Subcutaneous abdominal adipose tissue (tissue), 5 donors: ENCODE measurements at regions not wholly inside any gene's neighbourhood (a gene's known extent, or its start where the extent isn't known, plus 50 kb on each side); places are given as distances from the start of the nearest gene placed in this dataset.
"Not testable (repeated sequence)": the region's sequence is repeated elsewhere in the genome, so short reads cannot be mapped to it uniquely, and the experiment has no call there.

ENCODE experiments used
- H3K27ac ChIP-seq: one replicate; pipeline ENCODE4 v1.7.0; 2013; ENCODE audit warnings: low read depth, mild to moderate bottlenecking, inconsistent platforms, low read length, moderate library complexity
- H3K27me3 ChIP-seq, 5 donors: one replicate each; pipeline ENCODE4 v1.7.0; 2013; ENCODE audit warnings: low read length in 5 of 5, inconsistent platforms in 1 of 5; ENCODE audit not compliant: control insufficient read depth in 5 of 5, insufficient read depth in 4 of 5
- H3K36me3 ChIP-seq, 5 donors: one replicate each; pipeline ENCODE4 v1.7.0; 2013; ENCODE audit warnings: low read length in 5 of 5; ENCODE audit not compliant: control insufficient read depth in 5 of 5, insufficient read depth in 5 of 5
- H3K4me1 ChIP-seq, 5 donors: one replicate each; pipeline ENCODE4 v1.7.0; 2013; ENCODE audit warnings: low read length in 5 of 5, mild to moderate bottlenecking in 3 of 5, moderate library complexity in 1 of 5; ENCODE audit not compliant: control insufficient read depth in 5 of 5, insufficient read depth in 5 of 5
- H3K4me3 ChIP-seq, 5 donors: one replicate each; pipeline ENCODE4 v1.7.0; 2013; ENCODE audit warnings: low read length in 5 of 5, low read depth in 1 of 5
- H3K9ac ChIP-seq, 5 donors: one replicate each; pipeline ENCODE4 v1.7.0; 2013; ENCODE audit warnings: low read length in 5 of 5, mild to moderate bottlenecking in 4 of 5, moderate library complexity in 3 of 5
- H3K9me3 ChIP-seq, 5 donors: one replicate each; pipeline ENCODE4 v1.7.0; 2013; ENCODE audit warnings: low read length in 5 of 5; ENCODE audit not compliant: control insufficient read depth in 5 of 5
- donor health status: healthy.
- donor health status: healthy.
- donor health status: healthy.
- donor health status: healthy.
- donor health status: healthy.

DNA sequence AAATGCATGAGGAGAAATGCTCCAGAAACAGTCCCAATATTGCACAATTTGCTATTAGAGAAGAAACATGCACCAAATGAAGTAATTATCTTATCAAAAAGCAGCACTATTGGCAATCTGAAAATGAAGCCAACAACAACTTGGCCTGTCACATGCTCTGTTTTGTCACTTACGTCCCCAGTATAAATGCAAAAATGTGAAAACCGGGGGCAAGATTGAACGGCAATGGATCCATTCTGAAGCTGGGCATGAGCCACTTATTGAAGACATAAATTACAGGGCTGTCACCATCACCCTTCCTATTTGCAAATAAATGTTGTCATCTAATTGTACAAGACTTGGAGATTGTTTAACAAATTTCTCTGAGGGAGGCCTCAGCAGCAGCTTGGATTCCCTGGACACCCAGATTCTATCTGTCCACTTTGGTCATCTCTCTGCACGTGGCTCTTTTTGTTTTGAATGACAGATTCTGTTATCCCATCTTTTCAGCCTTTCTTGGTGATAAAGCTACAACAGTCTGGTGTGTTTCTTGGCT lies 180.2 kb upstream of the CDH5 start:
- Histone ChIP-seq H3K9ac (no peak overlapping the region), H3K27ac (no peak overlapping the region), H3K27me3 (peaks cover 0 to 5% (median 0%) of the 10 kb centered on the region in 5 donors), H3K4me3 (no peak overlapping the region), H3K9me3 (no peaks in the 10 kb centered on the region), H3K4me1 (peaks cover 0 to 7% (median 0%) of the 10 kb centered on the region in 5 donors), H3K36me3 (no peaks in the 10 kb centered on the region)

DNA sequence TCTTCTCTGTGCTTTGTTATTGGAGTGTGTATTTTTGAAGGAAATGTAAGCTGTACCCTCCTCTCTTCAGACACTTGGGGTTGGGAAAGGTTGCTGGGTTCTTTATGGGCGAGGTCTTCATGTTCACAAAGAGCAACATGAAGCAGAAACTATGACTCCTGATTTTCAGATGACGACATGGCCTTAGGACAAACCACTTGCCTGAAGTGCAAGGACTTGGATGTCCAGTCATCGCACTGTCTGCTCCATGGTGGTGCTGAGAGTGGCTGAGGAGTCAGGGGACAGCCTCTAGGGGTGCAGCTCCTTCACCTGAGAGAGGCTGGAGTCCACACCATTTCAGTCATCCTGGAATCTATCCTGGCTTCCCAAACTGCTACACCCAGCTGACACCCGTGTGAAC lies 183.9 kb upstream of the CDH5 start:
- no peaks in the 10 kb centered on the region for H3K36me3 ChIP-seq
- H3K27me3 ChIP-seq: no peaks in the 10 kb centered on the region
- H3K9ac ChIP-seq: no peak overlapping the region
- peaks cover 0 to 13% (median 6%) of the 10 kb centered on the region in 5 donors for H3K9me3 ChIP-seq
- no peak overlapping the region for H3K4me3 ChIP-seq
- no peaks in the 10 kb centered on the region for H3K4me1 ChIP-seq
- no peak overlapping the region for H3K27ac ChIP-seq

DNA sequence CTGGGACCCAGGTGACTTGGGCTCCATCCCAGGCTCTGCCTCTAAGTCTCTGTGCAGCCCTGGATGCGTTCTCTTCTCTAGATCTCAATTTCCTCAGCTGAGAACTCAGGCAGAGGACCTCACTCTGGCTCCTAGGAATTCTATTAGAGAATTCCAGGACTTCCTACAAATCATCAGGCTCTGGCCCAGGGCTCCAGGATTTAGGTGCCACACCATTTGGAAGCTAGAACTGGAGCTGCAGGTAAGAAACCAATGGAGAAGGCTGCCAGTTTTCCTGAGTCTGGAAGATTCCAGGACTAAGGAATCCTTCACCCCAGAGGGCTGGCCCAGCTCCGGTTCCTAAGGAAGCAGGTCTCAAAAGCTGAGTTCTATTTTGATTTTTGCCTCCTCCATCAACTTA lies 189.8 kb upstream of the CDH5 start:
- no peak overlapping the region for H3K9ac ChIP-seq
- peaks cover 0 to 7% (median 4%) of the 10 kb centered on the region in 5 donors for H3K4me1 ChIP-seq
- peaks cover 0 to 13% (median 6%) of the 10 kb centered on the region in 5 donors for H3K9me3 ChIP-seq
- H3K27ac ChIP-seq: no peak overlapping the region
- H3K36me3 ChIP-seq: no peaks in the 10 kb centered on the region
- no peaks in the 10 kb centered on the region for H3K27me3 ChIP-seq
- H3K4me3 ChIP-seq: no peak overlapping the region

DNA sequence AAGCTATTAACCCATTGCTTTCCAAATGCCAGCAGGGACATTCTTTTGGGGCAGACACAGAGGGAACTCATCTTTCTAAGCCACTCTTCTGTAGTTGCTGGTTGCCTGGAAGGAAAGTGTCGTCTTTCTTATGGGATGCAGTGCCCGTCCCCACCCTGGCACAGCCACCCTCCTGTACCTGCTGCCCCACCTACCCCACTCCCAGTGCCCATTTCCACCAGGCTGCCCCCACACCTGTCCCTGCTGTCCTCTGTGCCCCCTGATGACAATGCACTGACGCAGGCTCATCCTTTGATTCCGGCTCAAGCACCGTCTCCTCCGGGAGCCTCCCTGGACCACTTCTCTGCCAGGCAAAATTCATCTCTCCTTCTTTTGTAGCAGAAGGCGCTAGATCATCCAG lies 190.4 kb upstream of the CDH5 start:
- Histone ChIP-seq H3K36me3 (no peaks in the 10 kb centered on the region), H3K4me3 (no peak overlapping the region), H3K9ac (no peak overlapping the region), H3K27me3 (no peaks in the 10 kb centered on the region), H3K9me3 (peaks cover 0 to 13% (median 6%) of the 10 kb centered on the region in 5 donors), H3K4me1 (peaks cover 0 to 7% (median 4%) of the 10 kb centered on the region in 5 donors), H3K27ac (no peak overlapping the region)

DNA sequence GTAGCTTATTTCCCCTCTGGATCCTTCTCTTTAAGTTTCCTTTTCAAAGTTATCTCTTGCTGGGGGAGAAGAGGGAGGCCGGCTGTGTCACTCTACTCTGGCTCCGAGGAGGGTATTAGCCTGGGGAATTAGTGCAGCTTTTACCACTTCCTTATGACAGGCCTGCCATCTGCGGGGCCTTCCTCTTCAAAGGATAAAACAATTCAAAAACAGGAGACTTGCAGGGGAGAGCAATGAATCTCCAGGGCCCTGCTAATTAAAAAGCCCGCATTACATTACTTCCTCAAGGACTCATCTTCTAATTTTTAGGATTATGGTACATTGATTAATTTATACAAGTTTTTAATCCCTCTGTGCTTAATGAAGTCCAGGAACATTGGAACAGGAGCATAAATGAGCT lies 190.9 kb upstream of the CDH5 start:
- Histone ChIP-seq H3K9me3 (peaks cover 0 to 13% (median 6%) of the 10 kb centered on the region in 5 donors), H3K4me1 (peaks cover 0 to 7% (median 4%) of the 10 kb centered on the region in 5 donors), H3K4me3 (no peak overlapping the region), H3K27me3 (no peaks in the 10 kb centered on the region), H3K9ac (no peak overlapping the region), H3K36me3 (no peaks in the 10 kb centered on the region), H3K27ac (no peak overlapping the region)

DNA sequence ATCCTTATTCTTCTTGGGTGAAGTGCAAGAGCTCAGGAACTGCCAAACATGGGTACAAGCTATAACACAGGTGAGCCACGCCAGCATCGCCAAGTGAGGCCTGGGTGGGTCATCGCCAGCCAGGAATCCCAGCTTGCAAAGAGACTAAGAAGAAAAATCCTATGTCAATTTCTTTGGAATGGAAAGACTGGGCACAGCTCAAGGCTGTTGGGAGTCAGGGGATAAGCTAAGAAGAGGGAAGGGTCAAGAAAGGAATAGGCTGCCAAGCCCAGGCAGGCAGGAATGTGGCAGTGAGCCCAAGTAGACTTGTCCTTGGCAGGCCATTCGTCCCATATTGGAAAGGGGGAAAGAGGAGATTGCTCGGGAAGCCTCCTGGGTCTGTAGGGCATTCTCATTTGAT lies 191.4 kb upstream of the CDH5 start:
- H3K27me3 ChIP-seq: no peaks in the 10 kb centered on the region
- no peak overlapping the region for H3K4me3 ChIP-seq
- H3K36me3 ChIP-seq: no peaks in the 10 kb centered on the region
- H3K9ac ChIP-seq: no peak overlapping the region
- no peak overlapping the region for H3K27ac ChIP-seq
- peaks cover 0 to 8% (median 6%) of the 10 kb centered on the region in 5 donors for H3K9me3 ChIP-seq
- H3K4me1 ChIP-seq: peaks cover 0 to 7% (median 4%) of the 10 kb centered on the region in 5 donors

DNA sequence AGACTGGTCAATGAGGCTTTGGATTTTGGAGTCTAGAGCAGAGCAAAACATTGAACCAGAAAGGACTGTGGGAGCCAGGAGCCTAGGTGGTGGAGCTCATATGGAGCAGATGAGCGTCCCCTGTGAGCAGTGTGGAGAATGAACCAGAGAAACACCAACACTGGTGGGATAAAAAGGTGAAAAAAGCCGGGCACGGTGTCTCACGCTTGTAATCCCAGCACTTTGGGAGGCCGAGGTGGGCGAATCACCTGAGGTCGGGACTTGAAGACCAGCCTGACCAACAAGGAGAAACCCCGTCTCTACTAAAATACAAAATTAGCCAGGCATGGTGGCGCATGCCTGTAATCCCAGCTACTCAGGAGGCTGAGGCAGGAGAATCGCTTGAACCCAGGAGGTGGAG lies 192.7 kb upstream of the CDH5 start:
- H3K4me1 ChIP-seq, H3K27ac ChIP-seq, H3K9me3 ChIP-seq, H3K4me3 ChIP-seq, H3K36me3 ChIP-seq, H3K9ac ChIP-seq, H3K27me3 ChIP-seq: not testable (repeated sequence)

DNA sequence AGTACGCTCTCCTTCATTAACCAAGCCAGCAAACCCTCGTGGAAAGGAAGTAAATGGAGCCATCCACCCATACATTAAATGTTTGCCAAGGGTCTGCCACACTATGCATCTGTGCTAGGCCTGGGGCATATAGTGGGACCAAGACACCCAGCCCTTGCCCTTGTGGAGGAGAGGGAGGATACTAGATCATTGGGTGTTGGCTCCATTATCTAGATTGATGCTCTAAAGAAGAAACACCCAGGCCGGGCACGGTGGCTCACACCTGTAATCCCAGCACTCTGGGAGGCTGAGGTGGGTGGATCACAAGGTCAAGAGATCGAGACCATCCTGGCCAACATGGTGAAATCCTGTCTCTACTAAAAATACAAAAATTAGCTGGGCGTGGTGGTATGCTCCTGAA lies 193.3 kb upstream of the CDH5 start:
- not testable (repeated sequence) for H3K27ac ChIP-seq, H3K27me3 ChIP-seq, H3K4me1 ChIP-seq, H3K36me3 ChIP-seq, H3K9ac ChIP-seq, H3K9me3 ChIP-seq, H3K4me3 ChIP-seq

DNA sequence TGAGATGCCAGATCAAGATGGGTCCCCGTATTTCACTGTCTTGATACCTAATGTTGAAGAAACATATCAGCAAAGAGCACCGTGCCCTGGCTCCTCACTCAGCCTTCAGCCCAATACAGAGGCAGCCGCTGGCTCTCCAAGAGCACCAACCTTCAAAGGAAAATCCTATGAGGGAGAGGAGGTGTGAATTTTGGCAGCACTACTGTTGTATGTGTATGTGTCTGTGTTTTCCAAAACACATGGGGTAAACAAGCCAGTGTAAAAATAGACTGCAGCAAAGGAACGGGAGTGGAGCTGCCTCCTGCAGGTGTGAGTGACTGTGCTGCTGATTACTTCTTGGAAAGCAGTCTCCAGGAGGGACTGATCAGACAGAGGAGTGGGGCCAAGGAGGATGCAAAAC lies 194.0 kb upstream of the CDH5 start:
- no peak overlapping the region for H3K9ac ChIP-seq
- no peak overlapping the region for H3K4me3 ChIP-seq
- no peak overlapping the region for H3K27ac ChIP-seq

DNA sequence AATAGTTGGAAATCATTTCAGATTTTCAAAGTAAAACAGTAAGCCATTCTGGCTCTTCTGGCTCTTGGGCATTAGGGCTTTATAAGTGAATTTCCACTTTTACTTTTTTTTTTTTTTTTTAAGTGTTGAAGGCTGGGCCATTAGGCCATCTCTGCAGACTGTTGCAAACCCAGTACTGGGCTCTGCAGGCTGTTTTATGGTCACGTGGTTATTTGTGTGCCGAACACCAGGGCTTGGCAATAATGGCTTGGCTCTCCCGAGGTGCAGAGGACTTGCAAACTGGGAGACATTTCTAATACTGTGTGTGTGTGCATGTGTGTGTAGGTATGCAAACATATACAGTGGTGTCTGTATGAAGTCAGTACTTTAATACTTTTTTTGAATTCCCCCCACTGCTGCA lies 194.9 kb upstream of the CDH5 start:
- Histone ChIP-seq H3K27me3 (no peaks in the 10 kb centered on the region), H3K4me1 (peaks cover 0 to 7% (median 4%) of the 10 kb centered on the region in 5 donors), H3K36me3 (no peaks in the 10 kb centered on the region), H3K4me3 (no peak overlapping the region), H3K9ac (no peak overlapping the region), H3K27ac (no peak overlapping the region), H3K9me3 (peaks cover 0 to 6% (median 2%) of the 10 kb centered on the region in 5 donors)

More for the DNA sequence above, 194.0 kb upstream of the CDH5 start:
- no peaks in the 10 kb centered on the region for H3K27me3 ChIP-seq
- H3K4me1 ChIP-seq: peaks cover 0 to 7% (median 4%) of the 10 kb centered on the region in 5 donors
- no peaks in the 10 kb centered on the region for H3K9me3 ChIP-seq
- H3K36me3 ChIP-seq: no peaks in the 10 kb centered on the region

DNA sequence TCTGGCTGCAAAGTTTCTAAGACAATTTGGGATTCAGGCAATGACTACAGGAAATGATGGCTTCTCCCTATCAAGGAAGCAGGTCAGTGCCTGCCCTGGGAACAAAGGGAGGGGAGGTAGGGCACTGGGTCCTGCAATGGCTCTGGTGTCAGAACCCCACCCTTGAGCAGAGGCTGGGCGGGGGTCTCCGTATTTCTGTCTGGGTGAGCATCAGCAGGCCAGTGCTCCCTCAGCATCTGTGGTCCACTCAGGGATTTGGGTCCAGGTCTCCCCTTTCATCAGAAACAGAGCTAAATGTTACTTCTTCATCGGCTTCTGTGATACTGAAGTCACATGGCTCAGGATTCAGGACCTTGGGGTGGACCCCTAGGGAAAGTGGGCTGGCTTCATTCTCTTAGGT lies 195.5 kb upstream of the CDH5 start:
- Histone ChIP-seq H3K36me3 (no peaks in the 10 kb centered on the region), H3K27ac (no peak overlapping the region), H3K27me3 (no peaks in the 10 kb centered on the region), H3K4me3 (no peak overlapping the region), H3K4me1 (peaks cover 0 to 7% (median 4%) of the 10 kb centered on the region in 5 donors), H3K9ac (no peak overlapping the region), H3K9me3 (peaks cover 0 to 9% (median 5%) of the 10 kb centered on the region in 5 donors)
